ENCODE measurements at regions not wholly inside any gene's neighbourhood (a gene's known extent, or its start where the extent isn't known, plus 50 kb on each side); places are given as distances from the start of the nearest gene placed in this dataset.

GRCh38 chr6:128598571-128598970 is 78.2 kb upstream of the PTPRK start:
- TF ChIP-seq, protein P1, sequence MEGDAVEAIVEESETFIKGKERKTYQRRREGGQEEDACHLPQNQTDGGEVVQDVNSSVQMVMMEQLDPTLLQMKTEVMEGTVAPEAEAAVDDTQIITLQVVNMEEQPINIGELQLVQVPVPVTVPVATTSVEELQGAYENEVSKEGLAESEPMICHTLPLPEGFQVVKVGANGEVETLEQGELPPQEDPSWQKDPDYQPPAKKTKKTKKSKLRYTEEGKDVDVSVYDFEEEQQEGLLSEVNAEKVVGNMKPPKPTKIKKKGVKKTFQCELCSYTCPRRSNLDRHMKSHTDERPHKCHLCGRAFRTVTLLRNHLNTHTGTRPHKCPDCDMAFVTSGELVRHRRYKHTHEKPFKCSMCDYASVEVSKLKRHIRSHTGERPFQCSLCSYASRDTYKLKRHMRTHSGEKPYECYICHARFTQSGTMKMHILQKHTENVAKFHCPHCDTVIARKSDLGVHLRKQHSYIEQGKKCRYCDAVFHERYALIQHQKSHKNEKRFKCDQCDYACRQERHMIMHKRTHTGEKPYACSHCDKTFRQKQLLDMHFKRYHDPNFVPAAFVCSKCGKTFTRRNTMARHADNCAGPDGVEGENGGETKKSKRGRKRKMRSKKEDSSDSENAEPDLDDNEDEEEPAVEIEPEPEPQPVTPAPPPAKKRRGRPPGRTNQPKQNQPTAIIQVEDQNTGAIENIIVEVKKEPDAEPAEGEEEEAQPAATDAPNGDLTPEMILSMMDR (conservative IDR thresholded peaks at IDR 0.05; ENCODE audit: low read depth, low read length), result no peak
- no peak for TF ChIP-seq EZH2 (IDR thresholded peaks at IDR 0.05; ENCODE audit: low read length, unreplicated experiment)
